Mucosa of rectum (tissue), 2 donors: ENCODE measurements at regions not wholly inside any gene's neighbourhood (a gene's known extent, or its start where the extent isn't known, plus 50 kb on each side); places are given as distances from the start of the nearest gene placed in this dataset.

Source experiments
- H3K27ac ChIP-seq, 2 donors: one replicate each; pipeline ENCODE4 v1.7.0; 2013; ENCODE audit warnings: inconsistent platforms in 2 of 2, low read depth in 2 of 2, low read length in 2 of 2
- H3K27me3 ChIP-seq, 2 donors: one replicate each; pipeline ENCODE4 v1.7.0; 2013; ENCODE audit warnings: low read length in 2 of 2; ENCODE audit not compliant: control insufficient read depth in 2 of 2, insufficient read depth in 2 of 2
- H3K36me3 ChIP-seq, 2 donors: one replicate each; pipeline ENCODE4 v1.7.0; 2013; ENCODE audit warnings: low read length in 2 of 2; ENCODE audit not compliant: control insufficient read depth in 2 of 2, insufficient read depth in 2 of 2
- H3K4me1 ChIP-seq, 2 donors: one replicate each; pipeline ENCODE4 v1.7.0; 2013; ENCODE audit warnings: low read length in 2 of 2, mild to moderate bottlenecking in 1 of 2; ENCODE audit not compliant: control insufficient read depth in 2 of 2, insufficient read depth in 2 of 2
- H3K4me3 ChIP-seq, 2 donors: one replicate each; pipeline ENCODE4 v1.7.0; 2013; ENCODE audit warnings: low read length in 2 of 2
- H3K9ac ChIP-seq, 2 donors: one replicate each; pipeline ENCODE4 v1.7.0; 2013; ENCODE audit warnings: low read length in 2 of 2, low read depth in 1 of 2, mild to moderate bottlenecking in 1 of 2
- H3K9me3 ChIP-seq, 2 donors: one replicate each; pipeline ENCODE4 v1.7.0; 2013; ENCODE audit warnings: low read length in 2 of 2; ENCODE audit not compliant: control insufficient read depth in 2 of 2
- donor health status: healthy.
- donor health status: Normal muscosa, but diverticular disease.

DNA sequence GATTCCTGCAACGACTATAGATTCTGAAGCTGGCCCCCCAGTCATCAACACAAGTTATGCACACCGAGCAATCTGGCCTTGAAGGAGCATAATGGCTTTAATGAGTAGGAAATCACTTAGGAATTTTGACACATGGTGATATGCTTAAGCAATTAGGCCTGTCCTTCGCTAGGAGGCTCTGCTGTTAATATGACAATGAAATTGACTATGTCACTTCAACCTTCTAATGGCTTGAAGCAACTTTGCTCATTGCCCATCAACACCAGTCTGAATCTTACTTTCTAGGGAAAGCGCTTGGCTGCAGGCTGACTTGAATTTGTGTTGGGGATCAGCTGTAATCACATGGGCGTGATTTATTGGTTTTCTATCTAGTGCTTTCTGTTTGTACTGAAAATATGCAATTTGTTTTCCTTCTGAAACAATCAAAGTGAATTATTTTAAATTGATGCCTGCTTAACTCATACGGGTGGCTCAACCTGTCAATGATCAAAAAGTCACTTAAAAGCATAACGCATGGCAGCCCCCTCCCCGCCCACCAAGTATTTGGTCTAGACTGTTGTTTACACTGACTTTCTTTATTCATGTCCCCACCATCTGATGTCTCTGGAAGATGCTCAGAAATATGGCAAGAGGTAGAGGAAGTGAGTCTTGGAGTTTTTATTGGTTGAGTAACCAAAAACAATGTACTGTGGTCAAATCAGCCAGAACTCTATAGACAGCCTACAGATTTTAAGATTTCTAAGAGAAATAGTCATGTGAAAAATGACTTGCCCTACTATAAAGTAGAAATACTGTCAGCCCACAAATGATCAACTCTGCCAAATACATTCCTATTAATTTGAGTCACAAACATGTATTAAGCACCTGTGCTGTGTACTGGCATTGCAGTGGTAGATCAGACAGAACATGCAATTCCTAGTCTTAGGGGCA lies 344.9 kb downstream of the RBM43 start:
- H3K9ac ChIP-seq: no peak overlapping the region
- H3K9me3 ChIP-seq: no peaks in the 10 kb centered on the region
- no peaks in the 10 kb centered on the region for H3K4me1 ChIP-seq
- H3K27ac ChIP-seq: no peak overlapping the region
- no peaks in the 10 kb centered on the region for H3K36me3 ChIP-seq
- no peaks in the 10 kb centered on the region for H3K27me3 ChIP-seq
- no peak overlapping the region for H3K4me3 ChIP-seq

DNA sequence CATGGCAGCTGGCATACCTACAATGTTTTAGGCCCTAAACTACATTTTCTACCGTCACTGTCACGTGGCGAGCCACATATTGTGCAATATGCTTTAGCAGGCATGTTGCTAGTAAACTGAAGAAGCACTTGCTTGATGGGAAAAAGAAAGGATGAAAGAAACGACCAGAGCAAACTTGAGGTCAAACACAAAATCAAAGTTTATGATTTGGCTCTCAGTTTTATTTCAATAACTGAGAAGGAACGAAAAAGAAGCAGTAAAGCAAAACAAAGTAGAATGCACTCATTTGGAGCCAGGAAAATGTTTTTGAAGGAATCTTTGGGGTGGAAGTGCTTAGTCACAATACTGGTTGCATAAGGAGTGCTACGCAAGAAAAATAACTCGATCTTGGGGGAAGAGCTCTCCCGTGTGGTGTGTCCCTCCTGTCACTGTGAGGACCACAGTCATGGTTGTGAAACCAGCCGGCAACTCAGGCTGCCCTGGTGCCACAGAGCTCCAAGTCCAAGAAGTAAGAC lies 349.8 kb downstream of the RBM43 start:
- Histone ChIP-seq H3K9ac (no peak overlapping the region), H3K27ac (peak overlapping the region in 1 of 2 donors; percentile 32)

DNA sequence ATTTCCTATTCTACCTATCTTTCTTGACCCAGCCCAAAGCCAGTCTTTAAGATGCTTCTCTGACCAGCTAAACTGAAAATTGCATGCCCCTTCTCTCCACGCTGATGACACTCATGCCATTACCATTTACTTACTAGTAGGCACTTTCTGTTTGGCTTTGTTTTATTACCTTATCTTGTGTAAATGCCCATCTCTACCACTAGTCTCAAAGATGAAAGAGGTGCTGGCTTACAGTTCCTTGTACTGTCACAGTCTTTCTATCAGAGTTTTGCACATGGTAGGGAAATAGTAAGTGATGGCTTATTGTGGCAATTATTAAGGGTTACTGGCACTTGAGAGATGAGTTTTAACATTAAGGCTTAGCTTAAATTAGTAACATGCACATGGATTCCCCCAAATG lies 352.1 kb downstream of the RBM43 start:
- H3K9ac ChIP-seq: no peak overlapping the region
- H3K4me1 ChIP-seq: no peaks in the 10 kb centered on the region
- no peaks in the 10 kb centered on the region for H3K36me3 ChIP-seq
- H3K27ac ChIP-seq: no peak overlapping the region
- no peaks in the 10 kb centered on the region for H3K27me3 ChIP-seq
- H3K4me3 ChIP-seq: no peak overlapping the region
- H3K9me3 ChIP-seq: no peaks in the 10 kb centered on the region

More for the DNA sequence above, 349.8 kb downstream of the RBM43 start:
- H3K36me3 ChIP-seq: no peaks in the 10 kb centered on the region
- H3K4me1 ChIP-seq: no peaks in the 10 kb centered on the region
- no peaks in the 10 kb centered on the region for H3K9me3 ChIP-seq
- no peaks in the 10 kb centered on the region for H3K27me3 ChIP-seq
- no peak overlapping the region for H3K4me3 ChIP-seq

DNA sequence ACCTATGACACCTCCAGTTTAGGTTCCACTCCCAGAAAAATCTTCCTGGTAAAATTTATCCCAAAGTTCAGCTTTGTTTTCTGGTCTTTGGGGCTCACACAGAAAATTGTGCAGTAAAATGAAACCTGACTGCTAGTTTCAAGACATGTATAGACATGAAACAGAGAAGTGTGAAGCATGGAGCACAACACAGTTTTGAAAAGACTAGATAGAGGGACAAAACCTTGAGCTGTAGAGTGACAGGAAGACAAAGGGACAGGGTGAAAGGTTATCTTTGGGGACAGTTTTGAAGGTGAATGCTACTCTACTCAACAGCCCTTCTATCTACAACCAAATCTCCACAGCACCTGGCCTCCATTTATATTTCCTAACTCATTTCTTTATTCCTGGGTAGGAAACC lies 352.6 kb downstream of the RBM43 start:
- Histone ChIP-seq H3K4me1 (no peaks in the 10 kb centered on the region), H3K9ac (no peak overlapping the region), H3K27me3 (no peaks in the 10 kb centered on the region), H3K9me3 (no peaks in the 10 kb centered on the region), H3K4me3 (no peak overlapping the region), H3K27ac (no peak overlapping the region), H3K36me3 (no peaks in the 10 kb centered on the region)

DNA sequence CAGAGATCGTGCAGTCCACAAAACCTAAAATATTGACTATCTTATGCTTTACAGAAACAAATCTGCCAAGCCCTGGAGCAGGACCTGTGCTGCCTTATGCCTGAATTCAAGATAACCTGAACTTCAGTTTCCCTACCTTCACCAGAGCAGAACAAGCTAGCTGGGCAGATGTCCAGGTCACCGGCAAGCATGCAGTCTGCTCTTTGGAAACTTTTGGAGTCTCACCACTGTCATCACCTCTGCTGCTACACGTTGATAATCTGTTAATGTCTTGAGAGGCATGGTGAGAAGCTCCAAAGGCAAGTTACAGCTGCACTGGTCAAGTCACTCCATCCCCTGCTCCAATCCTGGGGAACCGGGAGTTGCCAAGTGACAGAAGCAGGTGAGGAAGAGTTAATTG lies 354.2 kb downstream of the RBM43 start:
- no peaks in the 10 kb centered on the region for H3K4me1 ChIP-seq
- no peak overlapping the region for H3K27ac ChIP-seq
- no peak overlapping the region for H3K9ac ChIP-seq
- no peaks in the 10 kb centered on the region for H3K9me3 ChIP-seq
- no peaks in the 10 kb centered on the region for H3K27me3 ChIP-seq
- H3K4me3 ChIP-seq: no peak overlapping the region
- H3K36me3 ChIP-seq: no peaks in the 10 kb centered on the region

DNA sequence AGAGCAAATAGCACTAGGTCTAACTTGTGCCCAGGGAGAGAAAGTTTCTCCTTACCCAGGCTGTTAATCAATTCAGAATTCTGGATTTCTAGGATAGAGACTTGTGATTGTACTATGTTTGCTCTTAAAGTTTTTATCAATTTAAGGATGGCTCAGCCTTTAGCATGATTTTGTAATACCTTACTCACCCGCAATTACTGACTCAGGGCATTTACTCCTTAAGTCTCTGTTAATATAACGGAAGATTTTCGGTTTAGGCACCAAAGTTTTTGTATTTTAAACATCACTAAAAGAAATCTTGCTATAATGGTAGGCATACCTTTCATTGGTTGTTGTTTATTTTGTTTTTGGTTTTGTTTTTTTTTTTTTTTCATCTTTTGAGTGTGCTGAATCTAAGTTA lies 358.2 kb downstream of the RBM43 start:
- Histone ChIP-seq H3K27me3 (no peaks in the 10 kb centered on the region), H3K9ac (no peak overlapping the region), H3K4me3 (no peak overlapping the region), H3K4me1 (no peaks in the 10 kb centered on the region), H3K9me3 (no peaks in the 10 kb centered on the region), H3K36me3 (no peaks in the 10 kb centered on the region), H3K27ac (no peak overlapping the region)

DNA sequence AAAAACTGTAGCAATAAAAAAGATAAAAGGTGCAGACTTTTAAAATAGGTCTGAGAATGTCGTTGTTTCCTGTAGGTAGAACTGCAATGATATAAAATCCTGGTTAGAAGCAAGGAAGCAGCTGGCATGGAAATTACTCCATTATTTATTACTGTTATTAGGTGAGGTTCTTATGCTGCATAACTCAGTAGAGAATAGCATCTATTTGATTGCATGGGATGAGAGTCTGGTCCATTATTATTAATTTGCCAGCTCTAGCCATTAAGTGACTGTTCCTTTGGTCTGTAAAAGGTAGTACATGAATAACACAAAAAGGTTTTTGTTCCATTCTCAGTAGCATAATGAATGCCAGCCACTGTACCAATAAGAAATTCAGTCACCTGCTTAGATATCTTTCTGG lies 358.6 kb downstream of the RBM43 start:
- Histone ChIP-seq H3K9ac (no peak overlapping the region), H3K4me1 (no peaks in the 10 kb centered on the region), H3K36me3 (no peaks in the 10 kb centered on the region), H3K9me3 (no peaks in the 10 kb centered on the region), H3K4me3 (no peak overlapping the region), H3K27ac (no peak overlapping the region), H3K27me3 (no peaks in the 10 kb centered on the region)

DNA sequence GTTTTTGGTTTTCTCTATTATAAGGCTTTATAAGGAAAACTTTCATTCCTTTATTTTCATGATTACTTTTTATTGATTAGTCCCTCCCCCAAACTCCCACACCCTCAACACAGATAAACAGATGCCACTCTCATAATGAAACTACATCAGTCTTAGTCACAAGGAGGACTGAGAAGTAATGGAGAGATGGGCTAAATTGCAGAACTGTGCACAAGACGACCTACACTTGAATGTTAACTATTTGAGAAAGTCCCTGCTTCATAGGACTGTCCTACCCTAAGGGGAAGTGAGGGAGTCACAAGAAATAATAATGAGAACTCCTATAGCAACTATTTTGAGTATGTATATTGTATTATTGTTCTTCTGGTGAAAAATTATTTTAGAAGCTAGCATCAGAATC lies 360.8 kb downstream of the RBM43 start:
- H3K27me3 ChIP-seq: no peaks in the 10 kb centered on the region
- no peaks in the 10 kb centered on the region for H3K9me3 ChIP-seq
- H3K4me3 ChIP-seq: no peak overlapping the region
- H3K36me3 ChIP-seq: no peaks in the 10 kb centered on the region
- no peak overlapping the region for H3K9ac ChIP-seq
- H3K27ac ChIP-seq: no peak overlapping the region
- H3K4me1 ChIP-seq: no peaks in the 10 kb centered on the region

DNA sequence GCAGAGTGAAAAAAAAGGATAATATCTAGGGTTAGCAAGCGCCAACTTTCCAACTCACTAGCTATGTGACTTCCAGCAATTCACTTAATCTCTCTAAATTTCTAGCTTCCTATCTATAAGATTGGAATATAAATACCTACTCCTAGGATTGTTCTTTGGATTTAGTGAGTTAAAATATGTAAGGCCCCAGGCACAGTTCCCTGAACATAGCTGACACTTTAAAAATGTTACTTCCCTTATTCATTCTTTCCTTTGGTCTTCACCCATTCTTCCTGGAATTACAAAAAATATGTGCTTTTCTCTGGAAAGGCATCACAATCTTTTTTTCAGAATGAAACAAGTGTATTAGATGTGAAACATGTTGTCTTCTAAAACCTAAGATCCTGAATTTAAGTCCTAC lies 365.7 kb downstream of the RBM43 start:
- Histone ChIP-seq H3K9ac (no peak overlapping the region), H3K36me3 (no peaks in the 10 kb centered on the region), H3K27ac (no peak overlapping the region), H3K4me3 (no peak overlapping the region), H3K27me3 (no peaks in the 10 kb centered on the region), H3K9me3 (no peaks in the 10 kb centered on the region), H3K4me1 (no peaks in the 10 kb centered on the region)

DNA sequence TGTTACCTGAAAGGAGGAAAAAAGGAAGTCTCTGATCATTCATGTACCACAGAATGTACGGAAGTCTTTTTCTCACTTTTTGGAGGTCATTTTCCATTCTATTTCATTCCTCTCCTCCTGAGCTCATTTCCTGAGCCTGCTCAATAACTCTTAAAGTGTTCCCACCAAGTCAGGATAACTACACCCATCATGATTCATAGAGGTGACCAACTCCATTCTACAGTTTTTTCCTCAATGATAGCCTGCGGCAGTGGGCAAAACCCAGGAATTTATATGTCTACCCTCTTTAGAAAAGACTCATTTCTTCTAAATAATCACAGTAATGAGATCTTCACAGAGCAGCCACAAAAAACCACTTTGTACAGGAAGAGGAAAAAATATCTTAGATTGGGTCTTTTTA lies 372.5 kb downstream of the RBM43 start:
- H3K36me3 ChIP-seq: no peaks in the 10 kb centered on the region
- no peaks in the 10 kb centered on the region for H3K4me1 ChIP-seq
- H3K4me3 ChIP-seq: no peak overlapping the region
- H3K27ac ChIP-seq: no peak overlapping the region
- no peaks in the 10 kb centered on the region for H3K27me3 ChIP-seq
- no peak overlapping the region for H3K9ac ChIP-seq
- H3K9me3 ChIP-seq: no peaks in the 10 kb centered on the region
